ENCODE measurements at regions not wholly inside any gene's neighbourhood (a gene's known extent, or its start where the extent isn't known, plus 50 kb on each side); places are given as distances from the start of the nearest gene placed in this dataset.

- DNase-seq: no peak
These were observed 107.4 kb downstream of the DDIT4L start for GRCh38 chr4:100082852-100083251.

GRCh38 chr4:100081491-100081890 lies 108.8 kb downstream of the DDIT4L start:
- no peak for DNase-seq

- no peak for DNase-seq
These were observed 111.0 kb downstream of the DDIT4L start for GRCh38 chr4:100079264-100079663.

GRCh38 chr4:100076753-100077152 lies 113.5 kb downstream of the DDIT4L start:
- no peak for DNase-seq

- no peak for DNase-seq
These were observed 114.6 kb downstream of the DDIT4L start for GRCh38 chr4:100075486-100076270.

GRCh38 chr4:100075056-100075455 lies 115.2 kb downstream of the DDIT4L start:
- DNase-seq: no peak

- DNase-seq: no peak
These were observed 118.8 kb downstream of the DDIT4L start for GRCh38 chr4:100071506-100071905.

- no peak for DNase-seq
These were observed 119.4 kb downstream of the DDIT4L start for GRCh38 chr4:100070868-100071267.

- DNase-seq: no peak
These were observed 119.1 kb upstream of the H2AZ1 start for GRCh38 chr4:100069207-100069606.

- DNase-seq: no peak
These were observed 117.2 kb upstream of the H2AZ1 start for GRCh38 chr4:100067255-100067654.

GRCh38 chr4:100063355-100063754 lies 113.3 kb upstream of the H2AZ1 start:
- DNase-seq: no peak

GRCh38 chr4:100062921-100063320 lies 112.8 kb upstream of the H2AZ1 start:
- no peak for DNase-seq

GRCh38 chr4:100061835-100062234 lies 111.8 kb upstream of the H2AZ1 start:
- no peak for DNase-seq

- no peak for DNase-seq
These were observed 110.8 kb upstream of the H2AZ1 start for GRCh38 chr4:100060765-100061416.

GRCh38 chr4:100059467-100059866 lies 109.4 kb upstream of the H2AZ1 start:
- no peak for DNase-seq

GRCh38 chr4:100056701-100057100 lies 106.6 kb upstream of the H2AZ1 start:
- no peak for DNase-seq

GRCh38 chr4:100054071-100054470 lies 104.0 kb upstream of the H2AZ1 start:
- DNase-seq: no peak

- no peak for DNase-seq
These were observed 99.8 kb upstream of the H2AZ1 start for GRCh38 chr4:100049872-100050271.

GRCh38 chr4:100042711-100043110 lies 92.6 kb upstream of the H2AZ1 start:
- DNase-seq: no peak

- no peak for DNase-seq
These were observed 92.2 kb upstream of the H2AZ1 start for GRCh38 chr4:100042235-100042634.

- DNase-seq: no peak
These were observed 91.6 kb upstream of the H2AZ1 start for GRCh38 chr4:100041646-100042045.

GRCh38 chr4:100034023-100034664 lies 84.1 kb upstream of the H2AZ1 start:
- no peak for DNase-seq

- DNase-seq: no peak
These were observed 76.0 kb upstream of the H2AZ1 start for GRCh38 chr4:100026066-100026465.

- no peak for DNase-seq
These were observed 73.7 kb upstream of the H2AZ1 start for GRCh38 chr4:100023800-100024199.
